ENCODE measurements at regions not wholly inside any gene's neighbourhood (a gene's known extent, or its start where the extent isn't known, plus 50 kb on each side); places are given as distances from the start of the nearest gene placed in this dataset.

GRCh38 chr5:14983666-14984441 lies 112.3 kb upstream of the ANKH start:
- TF ChIP-seq EP300 (IDR thresholded peaks at IDR 0.05; ENCODE audit: borderline replicate concordance) (no peak), CEBPB (IDR thresholded peaks at IDR 0.05) (no peak), TAF1 (IDR thresholded peaks at IDR 0.05; ENCODE audit: low read depth) (no peak), REST (IDR thresholded peaks at IDR 0.05; ENCODE audit: low read depth) (no peak), USF1 (IDR thresholded peaks at IDR 0.05) (no peak), NFIC (IDR thresholded peaks at IDR 0.05) (no peak), EGR1 (IDR thresholded peaks at IDR 0.05) (no peak)

Data from Ishikawa (cell line).